GM13976 (cell line): ENCODE measurements at regions not wholly inside any gene's neighbourhood (a gene's known extent, or its start where the extent isn't known, plus 50 kb on each side); places are given as distances from the start of the nearest gene placed in this dataset.
A peak's percentile ranks its signal among the peaks of the same experiment; 100 is the strongest.

Experiments
- DNase-seq: peaks from one replicate; pipeline ENCODE4 v3.0.0; 2012; ENCODE audit warnings: low spot score
- in situ Hi-C: fragments of 300-500 bp; cut with MboI; formaldehyde crosslinking; loops from one replicate; pipeline ENCODE4 v1.12.0; 2022; ENCODE audit warnings: low sequenced_read_pairs, mixed read lengths, inconsistent platforms; ENCODE audit not compliant: unreplicated experiment
- TF ChIP-seq, protein P1 (sequence below): IDR thresholded peaks from 2 replicates; pipeline ENCODE4 v1.5.1; 2012; ENCODE audit warnings: borderline replicate concordance, mild to moderate bottlenecking; ENCODE audit not compliant: insufficient read depth; ENCODE audit errors: extremely low read depth, missing control alignments, control extremely low read depth

DNA sequence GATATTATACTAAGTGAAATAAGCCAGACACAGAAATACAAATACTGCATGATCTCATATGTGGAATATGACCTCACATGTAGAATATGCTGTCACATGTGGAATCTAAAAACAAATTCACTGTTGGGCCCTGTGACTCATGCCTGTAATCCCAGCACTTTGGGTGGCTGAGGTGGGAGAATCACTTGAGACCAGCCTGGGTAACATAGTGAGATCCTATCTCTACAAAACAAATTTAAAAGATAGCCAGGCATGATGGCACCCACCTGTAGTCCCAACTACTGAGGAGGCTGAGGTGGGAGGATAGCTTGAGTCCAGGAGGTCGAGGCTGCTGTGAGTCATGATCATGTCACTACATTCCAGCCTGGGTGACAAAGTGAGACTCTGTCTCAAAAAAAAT, 160.3 kb downstream of the PTEN start:
- no peak for DNase-seq
- in situ Hi-C loops: no loop called here
- TF ChIP-seq, protein P1, sequence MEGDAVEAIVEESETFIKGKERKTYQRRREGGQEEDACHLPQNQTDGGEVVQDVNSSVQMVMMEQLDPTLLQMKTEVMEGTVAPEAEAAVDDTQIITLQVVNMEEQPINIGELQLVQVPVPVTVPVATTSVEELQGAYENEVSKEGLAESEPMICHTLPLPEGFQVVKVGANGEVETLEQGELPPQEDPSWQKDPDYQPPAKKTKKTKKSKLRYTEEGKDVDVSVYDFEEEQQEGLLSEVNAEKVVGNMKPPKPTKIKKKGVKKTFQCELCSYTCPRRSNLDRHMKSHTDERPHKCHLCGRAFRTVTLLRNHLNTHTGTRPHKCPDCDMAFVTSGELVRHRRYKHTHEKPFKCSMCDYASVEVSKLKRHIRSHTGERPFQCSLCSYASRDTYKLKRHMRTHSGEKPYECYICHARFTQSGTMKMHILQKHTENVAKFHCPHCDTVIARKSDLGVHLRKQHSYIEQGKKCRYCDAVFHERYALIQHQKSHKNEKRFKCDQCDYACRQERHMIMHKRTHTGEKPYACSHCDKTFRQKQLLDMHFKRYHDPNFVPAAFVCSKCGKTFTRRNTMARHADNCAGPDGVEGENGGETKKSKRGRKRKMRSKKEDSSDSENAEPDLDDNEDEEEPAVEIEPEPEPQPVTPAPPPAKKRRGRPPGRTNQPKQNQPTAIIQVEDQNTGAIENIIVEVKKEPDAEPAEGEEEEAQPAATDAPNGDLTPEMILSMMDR: no peak

DNA sequence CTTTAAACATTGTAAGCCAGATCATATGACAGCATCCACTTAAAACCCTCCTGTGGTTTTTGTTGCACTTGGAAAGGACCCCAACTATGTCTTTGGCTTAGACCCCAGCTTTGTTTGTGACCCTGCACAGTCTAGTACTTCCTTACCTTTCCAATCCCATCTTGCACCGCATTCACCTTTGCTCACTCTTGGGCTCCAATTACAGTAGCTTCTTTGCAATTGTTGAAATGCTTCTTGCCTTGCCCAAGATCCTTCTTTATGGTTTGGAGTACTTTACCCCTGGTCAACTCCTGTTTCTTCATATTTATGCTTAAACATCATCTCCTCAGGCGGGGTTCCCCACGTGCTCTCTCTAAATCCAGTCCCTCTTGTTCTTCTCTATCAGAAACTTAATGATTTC, 162.6 kb downstream of the PTEN start:
- DNase-seq: no peak
- TF ChIP-seq, protein P1: no peak
- in situ Hi-C loops: no loop called here

DNA sequence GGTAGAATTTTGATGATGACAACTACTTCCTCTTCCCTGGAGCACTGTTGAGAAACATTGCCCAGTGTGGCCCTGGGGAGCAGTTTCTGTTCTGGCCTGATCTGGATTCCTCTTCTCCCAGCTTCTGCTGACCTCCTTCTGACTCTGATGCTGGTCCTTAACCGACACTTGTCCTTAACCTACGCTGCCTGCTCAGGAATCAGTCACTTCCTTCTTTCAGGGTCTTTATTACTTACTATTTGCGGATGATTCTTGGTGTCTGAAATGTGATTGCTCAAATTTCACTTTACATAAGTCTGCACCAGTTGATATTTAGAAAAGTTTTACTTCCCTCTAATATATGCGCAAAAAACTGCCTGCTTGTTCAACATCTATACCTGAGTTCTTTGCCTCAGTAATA, 164.1 kb downstream of the PTEN start:
- TF ChIP-seq, protein P1: no peak
- in situ Hi-C loops: no loop called here
- DNase-seq: peak; percentile 39

DNA sequence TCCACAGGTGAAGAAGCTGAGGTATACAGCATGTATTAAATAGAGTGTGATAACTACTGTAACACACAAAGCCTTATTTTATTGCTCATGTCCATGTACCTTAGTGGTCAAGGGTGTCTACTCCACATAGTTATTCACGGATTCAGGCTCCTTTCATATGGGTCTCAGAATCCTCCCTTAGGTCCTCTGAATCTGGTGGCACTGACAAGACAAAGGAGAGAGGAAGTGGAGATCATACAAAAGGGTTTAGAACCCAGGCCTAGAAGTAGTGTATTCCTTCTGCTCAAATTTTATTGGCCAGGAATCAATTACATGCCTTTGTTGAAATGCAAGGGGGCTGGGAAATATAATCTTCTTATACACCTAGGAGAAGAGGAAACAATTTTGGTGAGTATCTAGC, 164.6 kb downstream of the PTEN start:
- TF ChIP-seq, protein P1: no peak
- DNase-seq: no peak
- in situ Hi-C loops: no loop called here

DNA sequence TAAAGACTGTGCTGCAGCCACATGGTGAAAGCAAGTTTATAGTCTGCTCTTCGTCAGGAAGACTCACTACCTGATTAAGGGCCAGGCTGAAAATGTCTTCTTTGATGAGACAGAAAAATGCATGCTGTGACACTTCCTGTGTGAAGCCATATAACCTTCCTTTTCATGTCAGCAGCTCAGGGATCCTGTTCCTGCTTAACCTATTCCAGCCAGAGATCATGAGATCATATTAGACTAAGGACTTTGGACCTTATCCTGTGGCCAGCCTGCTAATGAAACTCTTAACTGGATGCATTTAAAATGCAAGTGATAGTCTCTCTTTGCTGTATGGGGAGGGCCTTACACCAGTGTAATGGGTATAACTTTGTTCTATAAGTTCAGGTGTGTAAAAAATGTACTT, 165.2 kb downstream of the PTEN start:
- no peak for DNase-seq
- TF ChIP-seq, protein P1: no peak
- in situ Hi-C loops: no loop called here

DNA sequence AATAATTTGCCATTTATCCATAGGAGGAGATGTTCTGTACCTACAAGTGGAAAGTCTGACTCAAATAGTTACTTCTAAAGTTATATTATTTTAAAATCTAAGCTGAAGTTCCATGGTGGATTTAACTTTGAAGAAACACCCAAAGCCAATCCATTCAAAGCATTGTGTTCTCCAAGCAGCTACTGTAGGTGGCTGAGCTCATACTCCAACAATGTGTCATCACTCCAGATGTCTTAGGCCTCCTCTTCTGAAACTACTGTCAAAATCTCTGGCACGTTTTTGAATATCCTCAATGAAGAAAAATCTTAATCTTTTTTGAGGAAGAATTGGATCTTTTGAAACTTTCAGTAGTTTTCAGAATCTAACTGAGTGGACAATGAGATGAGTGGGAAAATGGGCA, 169.1 kb downstream of the PTEN start:
- in situ Hi-C loops: no loop called here
- no peak for DNase-seq
- TF ChIP-seq, protein P1: no peak

DNA sequence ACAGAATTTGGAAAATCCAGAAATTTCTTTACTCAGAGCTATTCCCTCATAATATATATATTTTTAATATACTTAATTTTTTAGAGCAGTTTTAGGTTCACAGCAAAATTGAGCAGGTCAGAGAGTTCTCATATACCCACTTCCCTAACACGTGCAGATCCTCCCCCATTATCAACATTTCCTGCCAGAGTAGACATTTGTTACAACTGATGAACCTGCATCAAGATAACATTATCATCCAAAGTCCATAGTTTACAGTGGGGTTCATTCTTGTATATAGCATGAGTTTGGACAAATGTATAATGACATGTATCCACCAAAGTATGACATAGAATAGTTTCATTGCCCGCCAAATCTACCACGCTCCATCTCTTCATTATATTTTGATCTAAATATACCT, 170.0 kb downstream of the PTEN start:
- no peak for DNase-seq
- TF ChIP-seq, protein P1: no peak
- in situ Hi-C loops: no loop called here
